GM12873 (cell line): ENCODE measurements at regions not wholly inside any gene's neighbourhood (a gene's known extent, or its start where the extent isn't known, plus 50 kb on each side); places are given as distances from the start of the nearest gene placed in this dataset.

Experiments
- TF ChIP-seq, protein P1 (sequence below): IDR thresholded peaks from 2 replicates; pipeline ENCODE4 v1.5.1; 2012; ENCODE audit warnings: low read depth, mild to moderate bottlenecking, moderate library complexity, low read length, control low read depth; ENCODE audit not compliant: insufficient read depth; ENCODE audit errors: missing control alignments

DNA sequence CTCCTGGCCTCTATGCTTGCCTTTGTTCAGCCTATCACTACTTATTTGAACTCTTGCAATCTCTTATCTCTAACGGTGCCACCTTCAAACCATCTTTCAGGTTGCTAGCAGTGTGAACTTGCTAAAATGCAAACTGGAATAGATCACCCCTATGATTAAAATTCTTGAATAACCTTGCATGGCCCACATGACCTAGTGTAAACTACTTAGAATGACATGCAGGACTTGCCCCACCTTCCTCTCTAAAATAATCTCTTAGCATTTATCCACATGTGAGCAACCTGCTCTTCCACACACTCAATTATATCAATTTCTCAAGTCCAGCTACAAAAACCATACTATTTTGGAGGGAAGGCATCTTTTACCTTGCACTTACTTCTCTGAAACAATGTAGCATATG lies 137.6 kb downstream of the ETAA1 start:
- TF ChIP-seq, protein P1, sequence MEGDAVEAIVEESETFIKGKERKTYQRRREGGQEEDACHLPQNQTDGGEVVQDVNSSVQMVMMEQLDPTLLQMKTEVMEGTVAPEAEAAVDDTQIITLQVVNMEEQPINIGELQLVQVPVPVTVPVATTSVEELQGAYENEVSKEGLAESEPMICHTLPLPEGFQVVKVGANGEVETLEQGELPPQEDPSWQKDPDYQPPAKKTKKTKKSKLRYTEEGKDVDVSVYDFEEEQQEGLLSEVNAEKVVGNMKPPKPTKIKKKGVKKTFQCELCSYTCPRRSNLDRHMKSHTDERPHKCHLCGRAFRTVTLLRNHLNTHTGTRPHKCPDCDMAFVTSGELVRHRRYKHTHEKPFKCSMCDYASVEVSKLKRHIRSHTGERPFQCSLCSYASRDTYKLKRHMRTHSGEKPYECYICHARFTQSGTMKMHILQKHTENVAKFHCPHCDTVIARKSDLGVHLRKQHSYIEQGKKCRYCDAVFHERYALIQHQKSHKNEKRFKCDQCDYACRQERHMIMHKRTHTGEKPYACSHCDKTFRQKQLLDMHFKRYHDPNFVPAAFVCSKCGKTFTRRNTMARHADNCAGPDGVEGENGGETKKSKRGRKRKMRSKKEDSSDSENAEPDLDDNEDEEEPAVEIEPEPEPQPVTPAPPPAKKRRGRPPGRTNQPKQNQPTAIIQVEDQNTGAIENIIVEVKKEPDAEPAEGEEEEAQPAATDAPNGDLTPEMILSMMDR = no peak

DNA sequence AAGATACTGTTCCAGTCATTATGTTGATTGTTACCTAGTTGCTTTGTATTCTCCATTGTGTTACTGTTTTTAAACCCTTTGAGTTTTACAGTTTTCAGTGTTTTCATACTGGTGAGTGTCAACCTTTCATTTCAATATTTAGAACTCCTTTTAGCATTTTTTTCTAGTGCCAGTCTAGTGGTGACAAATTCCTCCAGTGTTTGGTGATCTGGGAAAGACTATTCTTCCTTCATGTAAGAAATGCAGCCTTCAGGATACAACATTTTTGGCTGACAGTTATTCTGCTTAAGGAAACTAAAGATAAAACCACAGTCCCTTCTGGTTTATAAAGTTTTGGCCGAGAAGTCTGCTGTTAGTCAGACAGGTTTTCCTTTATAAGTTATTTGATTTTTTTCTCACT lies 143.8 kb downstream of the ETAA1 start:
- TF ChIP-seq, protein P1 = no peak

DNA sequence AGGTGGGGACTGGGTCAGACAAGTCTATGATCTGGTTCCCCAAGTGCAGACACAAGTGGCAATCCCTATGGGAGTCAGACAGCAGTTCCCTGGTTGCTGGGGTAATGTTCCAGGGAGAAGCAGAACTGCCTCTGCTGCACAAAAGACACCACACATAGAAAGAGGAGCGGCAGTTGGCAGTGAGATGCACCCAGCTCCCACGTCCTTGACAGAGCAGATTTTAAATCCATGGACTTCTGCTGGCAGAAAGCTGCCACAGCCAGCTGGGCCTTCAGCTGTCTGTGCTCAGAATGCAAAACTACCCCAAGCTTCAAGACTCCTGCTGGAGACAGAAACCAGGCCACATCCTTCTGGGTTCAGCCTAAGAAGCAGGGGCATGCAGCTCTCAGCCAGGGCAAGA lies 147.2 kb downstream of the ETAA1 start:
- TF ChIP-seq, protein P1 = no peak

DNA sequence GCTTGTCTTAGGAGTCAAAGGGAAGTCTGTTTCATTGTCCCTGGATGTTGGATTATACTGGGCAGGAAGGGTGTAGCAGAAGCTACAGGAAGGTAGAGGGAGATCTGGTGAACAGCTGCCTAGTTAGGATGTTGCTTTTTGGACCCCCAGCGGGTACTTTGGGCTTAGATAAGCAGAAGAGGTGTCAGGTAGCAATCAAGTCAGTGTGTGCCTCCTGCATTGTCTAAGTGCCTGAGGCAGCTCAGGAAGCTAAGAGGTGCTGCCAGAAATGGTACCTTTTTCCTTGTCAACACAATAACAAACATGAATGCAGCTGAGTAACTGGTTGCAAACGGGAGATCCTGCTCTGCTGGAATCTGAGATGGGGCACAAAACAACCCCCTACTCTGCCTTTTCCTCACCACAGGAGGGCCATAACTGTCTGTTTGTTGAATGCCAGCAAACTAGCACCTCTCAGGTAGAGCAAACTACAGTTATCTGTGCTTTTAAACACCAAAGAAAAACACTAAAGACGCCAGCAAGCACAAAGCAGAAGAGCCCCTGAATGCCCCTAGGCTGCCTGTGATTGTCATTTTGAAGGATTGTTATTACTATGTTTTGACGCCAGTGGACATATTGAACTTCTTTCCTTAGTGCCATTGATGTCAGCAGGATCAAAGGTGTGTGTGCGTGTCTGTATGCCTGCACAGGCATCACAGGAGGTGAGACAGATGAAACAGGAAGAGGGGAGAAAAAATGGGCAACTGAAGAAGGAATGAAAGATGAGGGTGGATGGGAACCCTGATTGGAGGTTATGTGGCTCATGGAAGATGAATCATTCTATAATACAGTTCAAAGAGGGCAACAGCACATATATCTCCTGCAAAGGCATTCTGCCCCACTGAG lies 151.4 kb downstream of the ETAA1 start:
- TF ChIP-seq, protein P1 = no peak

DNA sequence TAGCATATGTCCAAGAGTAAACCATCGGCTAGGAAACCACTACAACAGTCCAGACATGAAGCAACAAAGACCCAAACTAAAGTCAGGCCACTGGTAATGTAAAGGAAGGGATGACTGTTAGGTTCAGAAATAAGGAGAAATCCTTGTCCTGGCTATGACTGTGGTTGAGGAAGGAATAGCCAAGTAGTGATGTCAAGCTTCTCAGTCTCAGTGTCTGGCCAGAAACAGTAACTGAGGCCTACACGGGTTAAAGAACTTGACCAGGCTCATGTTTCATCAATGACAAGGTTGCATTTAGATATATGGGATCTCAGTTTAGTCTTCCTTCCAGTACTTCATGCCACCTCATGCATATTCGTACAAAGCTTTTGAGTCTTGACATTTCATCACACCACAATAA lies 162.0 kb downstream of the ETAA1 start:
- TF ChIP-seq, protein P1 = no peak

DNA sequence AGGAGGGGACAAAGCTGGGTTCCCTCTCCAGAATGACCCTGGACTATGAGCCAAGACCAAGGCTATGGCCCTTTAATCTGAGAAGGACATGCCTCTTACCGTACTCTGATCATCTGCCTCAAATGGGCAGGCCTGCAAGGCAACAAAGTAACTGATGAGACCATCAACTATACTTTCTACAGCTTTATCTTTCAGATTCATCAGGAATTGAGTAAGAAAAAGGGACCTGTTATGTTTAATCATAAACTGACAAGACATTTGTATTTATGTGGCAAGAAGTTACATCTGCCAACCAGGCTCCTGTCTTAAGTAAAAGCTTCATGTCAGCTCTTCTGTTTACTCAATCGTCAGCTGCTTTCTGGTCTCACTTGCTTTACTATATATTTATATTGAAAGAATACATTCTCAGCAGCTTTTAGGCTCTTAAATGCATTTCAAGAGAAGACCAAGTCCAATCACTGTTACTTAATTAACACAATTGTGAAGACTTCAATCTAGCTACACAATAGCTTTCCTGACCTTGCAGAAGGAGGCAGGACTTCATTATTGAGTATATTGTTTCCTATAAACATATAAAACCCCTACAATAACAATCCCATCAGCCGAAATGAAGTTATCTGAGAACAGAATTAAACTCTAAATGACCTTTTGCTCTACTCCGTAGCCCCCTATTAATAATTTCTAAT lies 163.8 kb downstream of the ETAA1 start:
- TF ChIP-seq, protein P1 = no peak

DNA sequence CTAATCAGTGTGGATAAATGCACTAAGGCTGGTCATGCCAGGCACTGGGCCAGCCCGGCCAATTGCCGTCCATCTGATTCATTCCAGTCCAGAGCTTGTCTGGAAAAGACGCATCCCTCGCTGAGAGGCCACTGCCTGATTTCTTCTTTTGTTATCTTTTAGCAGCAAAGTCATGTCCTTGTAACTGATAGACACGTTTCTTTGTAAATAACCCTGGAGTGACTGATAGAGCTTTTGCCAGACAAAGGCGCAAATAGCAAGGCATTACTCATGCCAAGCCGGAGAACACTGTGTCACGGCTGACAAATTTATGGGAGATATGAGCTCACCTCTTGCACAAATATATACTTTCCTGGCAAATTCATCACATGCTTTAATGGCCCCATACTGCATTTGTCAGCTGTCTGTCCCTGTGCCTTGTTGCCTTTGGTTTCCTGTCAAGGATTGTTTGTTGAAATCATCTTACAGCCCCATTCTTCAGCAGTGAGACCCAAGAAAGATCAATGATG lies 164.4 kb downstream of the ETAA1 start:
- TF ChIP-seq, protein P1 = no peak
